Tibial artery (tissue), 4 donors: ENCODE measurements at regions not wholly inside any gene's neighbourhood (a gene's known extent, or its start where the extent isn't known, plus 50 kb on each side); places are given as distances from the start of the nearest gene placed in this dataset.

Experiments
- DNase-seq, 2 donors: peaks; one replicate each; pipeline ENCODE4 v3.0.0-alpha.2; 2019
- H3K27ac ChIP-seq, 2 donors: fragments of 200-600 bp; sonication (generic) in 1 of 2; 1 replicate in 1 of 2; 2 replicates in 1 of 2; pipeline ENCODE4 v1.5.1; 2018 to 2019; ENCODE audit warnings: mild to moderate bottlenecking in 1 of 2
- H3K27me3 ChIP-seq, 2 donors: fragments of 200-600 bp; sonication (generic) in 1 of 2; one replicate each; pipeline versions ENCODE4 v1.5.1 to v1.6.0; 2016 to 2019
- H3K36me3 ChIP-seq, 3 donors: fragments of 200-600 bp; sonication (generic) in 2 of 3; one replicate each; pipeline ENCODE4 v1.5.1; 2016 to 2019; ENCODE audit warnings: mild to moderate bottlenecking in 2 of 3
- H3K4me1 ChIP-seq, 4 donors: fragments of 200-600 bp; sonication (generic) in 2 of 4; 1 replicate in 3 of 4; 2 replicates in 1 of 4; pipeline ENCODE4 v1.5.1; 2016 to 2019
- H3K4me3 ChIP-seq, 2 donors: fragments of 200-600 bp; sonication (generic) in 1 of 2; 1 replicate in 1 of 2; 2 replicates in 1 of 2; pipeline ENCODE4 v1.5.1; 2018 to 2019; ENCODE audit warnings: mild to moderate bottlenecking in 2 of 2
- H3K9me3 ChIP-seq, 3 donors: fragments of 200-600 bp; sonication (generic) in 1 of 3; one replicate each; pipeline ENCODE4 v1.5.1; 2016 to 2019
- intact Hi-C: fragments of 100-400 bp; cut with DNase I; formaldehyde crosslinking; loops from one replicate; pipeline ENCODE4 v1.15.0; 2023; ENCODE audit warnings: low total_unique reads
- TF ChIP-seq, protein P1 (sequence below), 2 experiments: fragments of 200-600 bp in 1 of 2; fragments of 450-650 bp in 1 of 2; IDR thresholded peaks; one replicate each; pipeline ENCODE4 v1.5.1; 2017 to 2019; ENCODE audit warnings: antibody characterized with exemption in 2 of 2, mild to moderate bottlenecking in 1 of 2, moderate library complexity in 1 of 2

DNA sequence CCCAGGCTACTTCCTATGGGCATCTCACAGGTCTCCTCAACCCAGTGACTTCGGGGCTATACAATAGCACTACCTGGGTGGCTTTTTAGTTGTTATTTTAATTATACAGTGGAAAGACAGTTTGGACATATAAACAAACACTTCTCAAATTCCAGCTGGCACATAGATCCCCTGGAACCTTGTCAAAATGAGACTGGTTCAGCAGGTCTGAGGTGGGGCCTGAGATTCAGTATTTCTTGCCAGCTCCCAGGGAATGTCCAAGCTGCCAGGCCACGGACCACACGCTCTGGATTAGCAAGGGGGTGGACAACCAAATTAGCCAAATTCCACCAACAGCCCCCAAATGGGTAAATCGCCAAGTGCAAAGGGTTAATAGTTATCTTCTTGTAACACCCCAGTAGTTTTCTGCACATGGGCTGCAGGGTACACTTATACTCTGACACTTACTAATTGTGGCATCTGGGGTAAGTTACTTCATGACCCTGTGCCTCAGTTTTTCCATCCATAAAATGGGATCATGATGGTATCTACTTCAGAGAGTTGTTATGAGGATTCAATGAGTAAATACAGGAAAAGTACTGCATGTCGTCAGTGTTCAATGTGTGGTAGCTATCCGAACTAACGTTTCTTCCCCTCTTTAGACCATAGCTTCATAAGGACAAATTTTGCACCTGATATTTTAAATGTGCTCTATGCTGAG lies 789.4 kb upstream of the TBX3 start:
- Histone ChIP-seq H3K4me3 (no peak overlapping the region), H3K36me3 (no peaks in the 10 kb centered on the region), H3K27ac (no peak overlapping the region), H3K27me3 (no peaks in the 10 kb centered on the region), H3K4me1 (no peaks in the 10 kb centered on the region), H3K9me3 (no peaks in the 10 kb centered on the region)
- intact Hi-C loops, result no loop called here
- DNase-seq, result no peak
- TF ChIP-seq, protein P1, sequence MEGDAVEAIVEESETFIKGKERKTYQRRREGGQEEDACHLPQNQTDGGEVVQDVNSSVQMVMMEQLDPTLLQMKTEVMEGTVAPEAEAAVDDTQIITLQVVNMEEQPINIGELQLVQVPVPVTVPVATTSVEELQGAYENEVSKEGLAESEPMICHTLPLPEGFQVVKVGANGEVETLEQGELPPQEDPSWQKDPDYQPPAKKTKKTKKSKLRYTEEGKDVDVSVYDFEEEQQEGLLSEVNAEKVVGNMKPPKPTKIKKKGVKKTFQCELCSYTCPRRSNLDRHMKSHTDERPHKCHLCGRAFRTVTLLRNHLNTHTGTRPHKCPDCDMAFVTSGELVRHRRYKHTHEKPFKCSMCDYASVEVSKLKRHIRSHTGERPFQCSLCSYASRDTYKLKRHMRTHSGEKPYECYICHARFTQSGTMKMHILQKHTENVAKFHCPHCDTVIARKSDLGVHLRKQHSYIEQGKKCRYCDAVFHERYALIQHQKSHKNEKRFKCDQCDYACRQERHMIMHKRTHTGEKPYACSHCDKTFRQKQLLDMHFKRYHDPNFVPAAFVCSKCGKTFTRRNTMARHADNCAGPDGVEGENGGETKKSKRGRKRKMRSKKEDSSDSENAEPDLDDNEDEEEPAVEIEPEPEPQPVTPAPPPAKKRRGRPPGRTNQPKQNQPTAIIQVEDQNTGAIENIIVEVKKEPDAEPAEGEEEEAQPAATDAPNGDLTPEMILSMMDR (IDR thresholded peaks at IDR 0.05), result no peak

DNA sequence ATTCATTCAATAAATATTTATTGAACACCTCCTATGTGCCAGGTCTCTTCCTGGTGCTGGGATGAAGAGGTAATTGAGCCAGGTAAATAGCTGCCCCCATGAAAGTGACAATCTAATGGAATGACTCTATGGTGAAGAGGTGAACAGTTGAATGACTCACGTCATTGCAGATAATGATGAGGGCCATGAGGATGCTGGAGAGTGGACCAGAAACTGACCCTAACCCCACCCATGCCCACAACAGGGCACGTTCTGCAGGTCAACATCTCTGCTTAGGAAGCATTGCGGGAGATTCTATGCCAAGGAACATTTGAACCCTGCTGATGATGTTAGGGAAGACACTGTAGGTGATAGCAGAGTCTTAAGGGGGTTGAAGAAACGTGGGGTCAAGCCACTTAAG lies 788.9 kb upstream of the TBX3 start:
- no peak for DNase-seq
- no peaks in the 10 kb centered on the region for H3K9me3 ChIP-seq
- no peaks in the 10 kb centered on the region for H3K36me3 ChIP-seq
- no peak overlapping the region for H3K27ac ChIP-seq
- no peaks in the 10 kb centered on the region for H3K27me3 ChIP-seq
- intact Hi-C loops, result no loop called here
- no peaks in the 10 kb centered on the region for H3K4me1 ChIP-seq
- TF ChIP-seq, protein P1 (IDR thresholded peaks at IDR 0.05), result no peak
- no peak overlapping the region for H3K4me3 ChIP-seq

DNA sequence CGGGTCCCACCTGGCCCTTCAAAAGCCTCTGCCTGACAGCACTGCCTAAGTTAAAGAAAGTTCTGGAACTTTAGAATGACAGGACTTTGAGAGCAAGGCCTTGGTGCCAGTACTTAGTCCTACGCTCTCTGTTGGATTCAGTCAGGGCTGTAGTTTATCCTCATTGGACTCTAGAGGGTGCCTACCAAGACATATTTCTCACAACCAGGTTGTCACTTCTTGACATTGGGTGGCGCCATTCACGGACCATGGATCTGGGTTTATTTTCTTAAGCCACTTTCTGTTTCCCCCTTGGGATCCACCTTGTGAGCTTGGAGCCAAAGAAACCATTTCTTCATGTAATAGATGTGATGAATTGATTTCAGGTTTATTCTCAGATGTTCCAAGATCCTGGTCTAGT lies 787.0 kb upstream of the TBX3 start:
- no peak overlapping the region for H3K4me3 ChIP-seq
- no peaks in the 10 kb centered on the region for H3K9me3 ChIP-seq
- no peak overlapping the region for H3K27ac ChIP-seq
- intact Hi-C loops, result no loop called here
- H3K27me3 ChIP-seq, result no peaks in the 10 kb centered on the region
- H3K4me1 ChIP-seq, result no peaks in the 10 kb centered on the region
- TF ChIP-seq, protein P1 (IDR thresholded peaks at IDR 0.05), result no peak
- H3K36me3 ChIP-seq, result no peaks in the 10 kb centered on the region
- DNase-seq, result no peak

DNA sequence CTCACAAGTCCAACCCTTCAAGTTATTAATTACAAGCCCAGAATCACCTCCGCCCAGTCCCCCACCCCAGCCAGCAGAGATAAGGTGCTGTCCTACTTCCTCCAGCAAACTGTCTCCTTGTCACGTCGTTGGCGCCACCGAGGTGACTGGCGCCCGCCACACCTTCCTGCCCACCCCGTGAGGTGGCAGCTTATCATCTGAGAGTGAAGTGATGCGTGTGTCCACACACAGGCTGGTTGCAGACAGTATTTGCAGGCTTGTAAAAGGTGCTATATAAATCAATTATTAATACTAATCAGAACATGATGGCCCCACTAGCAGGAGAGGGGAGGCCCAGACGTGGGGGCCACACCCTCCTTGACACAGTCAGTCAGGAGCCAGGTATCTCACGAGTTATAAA lies 786.6 kb upstream of the TBX3 start:
- no peak overlapping the region for H3K4me3 ChIP-seq
- TF ChIP-seq, protein P1 (IDR thresholded peaks at IDR 0.05), result no peak
- DNase-seq, result no peak
- no peaks in the 10 kb centered on the region for H3K27me3 ChIP-seq
- H3K4me1 ChIP-seq, result no peaks in the 10 kb centered on the region
- intact Hi-C loops, result no loop called here
- H3K27ac ChIP-seq, result no peak overlapping the region
- no peaks in the 10 kb centered on the region for H3K9me3 ChIP-seq
- no peaks in the 10 kb centered on the region for H3K36me3 ChIP-seq

DNA sequence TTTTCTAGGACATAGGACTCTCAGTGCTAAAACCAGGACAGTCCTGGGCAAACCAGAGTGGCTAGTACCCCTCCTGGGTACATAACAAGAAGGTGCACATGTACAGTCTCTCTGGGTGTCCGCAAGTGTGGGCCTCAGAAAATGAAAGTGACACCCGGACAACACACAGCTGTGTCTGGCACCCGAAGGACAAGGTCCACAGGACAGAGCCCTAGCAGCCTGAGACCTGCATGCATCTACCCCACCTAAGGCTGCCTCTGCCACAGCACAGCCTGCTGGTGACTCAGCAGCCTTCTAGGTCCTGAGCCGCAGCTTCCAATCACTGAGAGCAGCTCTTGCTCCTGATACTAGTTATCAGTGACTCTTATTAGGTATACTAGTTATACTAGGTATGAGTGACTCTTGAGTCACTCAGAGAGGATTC lies 784.1 kb upstream of the TBX3 start:
- Histone ChIP-seq H3K4me1 (no peaks in the 10 kb centered on the region), H3K36me3 (no peaks in the 10 kb centered on the region), H3K27me3 (no peaks in the 10 kb centered on the region), H3K9me3 (no peaks in the 10 kb centered on the region), H3K4me3 (no peak overlapping the region), H3K27ac (no peak overlapping the region)
- intact Hi-C loops, result no loop called here
- DNase-seq, result no peak
- TF ChIP-seq, protein P1 (IDR thresholded peaks at IDR 0.05), result no peak

DNA sequence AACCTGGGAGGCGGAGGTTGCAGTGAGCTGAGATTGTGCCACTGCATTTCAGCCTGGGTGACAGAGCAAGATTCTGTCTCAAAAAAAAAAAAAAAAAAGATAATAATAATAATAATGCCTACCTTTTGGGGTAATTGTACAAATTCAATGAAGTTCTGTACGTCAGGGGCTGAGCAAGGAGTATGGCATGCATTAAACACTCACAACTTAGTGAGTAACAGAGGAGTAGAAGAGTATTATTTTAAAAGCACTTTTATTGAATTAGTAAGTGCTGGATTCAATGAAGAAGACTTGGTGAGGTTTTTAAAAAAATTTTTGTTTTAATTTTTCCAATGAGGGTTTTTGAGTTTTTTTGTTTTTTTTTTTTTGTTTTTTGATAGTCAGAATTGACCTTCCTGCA lies 783.6 kb upstream of the TBX3 start:
- Histone ChIP-seq H3K36me3 (no peaks in the 10 kb centered on the region), H3K4me3 (no peak overlapping the region), H3K4me1 (no peaks in the 10 kb centered on the region), H3K27me3 (no peaks in the 10 kb centered on the region), H3K27ac (no peak overlapping the region), H3K9me3 (no peaks in the 10 kb centered on the region)
- no peak for DNase-seq
- intact Hi-C loops, result no loop called here
- TF ChIP-seq, protein P1 (IDR thresholded peaks at IDR 0.05), result no peak
